HG03457 (cell line): ENCODE measurements at regions not wholly inside any gene's neighbourhood (a gene's known extent, or its start where the extent isn't known, plus 50 kb on each side); places are given as distances from the start of the nearest gene placed in this dataset.
"Not testable (repeated sequence)": the region's sequence is repeated elsewhere in the genome, so short reads cannot be mapped to it uniquely, and the experiment has no call there.

Experiments
- ATAC-seq: cut with Tn5 transposase; IDR thresholded peaks from one replicate; pipeline ENCODE4 v1.9.1; 2021; ENCODE audit warnings: moderate number of reproducible peaks; ENCODE audit not compliant: unreplicated experiment

DNA sequence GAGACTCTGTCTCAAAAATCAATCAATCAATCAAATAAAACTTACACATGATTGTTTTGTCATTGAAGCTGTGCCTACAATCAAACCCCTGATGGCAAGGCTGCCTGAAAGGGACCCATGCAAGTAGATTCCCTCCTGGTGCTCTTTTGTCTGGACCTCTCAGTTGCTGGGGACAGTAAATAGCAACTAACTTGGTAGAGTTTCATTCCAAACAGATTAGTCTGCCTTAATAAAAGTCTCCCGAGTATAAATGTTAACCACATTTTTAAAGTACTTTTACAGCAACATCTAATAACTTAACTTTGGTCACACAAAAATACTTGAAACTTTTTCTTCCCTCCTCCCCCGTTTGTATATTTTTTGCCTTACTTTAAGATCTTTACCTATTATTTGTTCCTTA, 105.5 kb downstream of the FEM1C start:
- no peak for ATAC-seq

DNA sequence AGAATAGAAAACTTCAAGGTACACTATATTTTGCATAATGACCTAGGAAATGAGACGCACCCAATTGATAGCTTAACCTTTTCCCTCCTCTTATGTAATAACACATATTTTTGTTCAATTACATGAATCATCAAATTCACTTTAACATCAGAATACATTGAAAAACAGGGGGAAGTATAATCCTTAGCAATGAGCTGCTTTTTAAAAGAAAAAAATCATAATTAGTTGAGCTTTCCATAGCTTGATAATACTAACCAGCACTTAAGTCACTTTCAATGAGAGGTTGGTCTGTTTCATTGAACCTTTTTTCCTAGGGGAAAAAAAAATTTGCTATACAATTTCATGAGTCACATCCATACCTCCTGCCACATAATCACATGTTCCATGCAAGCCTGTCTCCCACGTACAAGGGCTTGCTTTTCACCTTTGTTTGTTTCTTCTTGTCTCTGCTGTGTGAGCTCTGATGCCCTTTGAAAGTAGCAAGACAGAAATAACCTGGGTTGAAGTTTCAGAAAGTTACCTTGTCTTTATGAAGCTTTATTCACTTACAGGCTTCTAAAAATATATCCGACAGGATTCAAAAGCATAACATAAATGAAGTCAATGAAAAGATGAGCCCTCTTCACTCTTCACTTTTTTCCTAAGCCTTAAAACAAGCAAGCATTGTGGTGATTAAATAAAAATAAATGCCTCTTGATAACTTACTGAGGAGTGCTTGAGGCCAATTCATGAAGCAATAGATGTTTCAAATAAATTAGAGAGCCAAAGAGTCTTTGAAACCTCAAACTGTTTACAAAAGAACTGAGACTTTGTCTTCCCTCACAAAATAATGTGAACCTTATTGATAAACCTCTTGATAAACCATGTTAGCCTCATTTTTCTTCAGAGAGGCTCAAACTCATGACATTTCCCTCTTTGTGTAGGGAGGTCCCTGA, 108.5 kb downstream of the FEM1C start:
- ATAC-seq, result no peak

DNA sequence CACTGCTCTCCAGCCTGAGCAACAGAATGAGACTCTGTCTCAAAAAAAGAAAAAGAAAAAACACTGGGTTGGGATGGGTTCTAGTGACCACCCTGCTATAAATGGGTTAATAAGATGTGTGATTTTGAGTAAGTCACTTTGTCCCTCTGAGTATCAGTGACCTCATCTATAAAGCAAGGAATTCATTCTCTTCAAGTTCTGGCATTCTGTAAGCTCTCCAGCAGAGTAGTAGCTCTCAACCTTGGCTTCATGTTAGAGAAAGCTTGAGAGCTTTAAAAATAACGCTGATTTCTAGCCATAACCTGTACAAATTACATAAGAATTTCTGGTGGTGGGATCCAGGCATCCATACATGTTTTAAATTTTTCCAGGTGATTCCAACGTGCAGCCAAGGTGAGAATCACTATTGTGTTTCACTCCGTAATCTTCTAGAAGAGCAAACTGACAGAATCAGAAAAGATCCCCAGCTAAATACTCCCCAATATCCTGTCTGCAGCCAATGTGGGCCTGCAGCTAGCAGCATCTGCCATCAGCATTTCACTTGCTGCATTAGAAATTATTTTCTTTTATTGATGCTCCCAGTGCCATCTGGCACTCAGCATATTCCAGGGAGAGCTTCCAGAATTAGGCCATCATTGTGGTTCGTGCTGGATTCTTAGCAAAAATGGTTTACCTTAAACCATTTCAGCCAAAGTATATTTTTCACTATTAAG, 109.4 kb downstream of the FEM1C start:
- ATAC-seq, result no peak

DNA sequence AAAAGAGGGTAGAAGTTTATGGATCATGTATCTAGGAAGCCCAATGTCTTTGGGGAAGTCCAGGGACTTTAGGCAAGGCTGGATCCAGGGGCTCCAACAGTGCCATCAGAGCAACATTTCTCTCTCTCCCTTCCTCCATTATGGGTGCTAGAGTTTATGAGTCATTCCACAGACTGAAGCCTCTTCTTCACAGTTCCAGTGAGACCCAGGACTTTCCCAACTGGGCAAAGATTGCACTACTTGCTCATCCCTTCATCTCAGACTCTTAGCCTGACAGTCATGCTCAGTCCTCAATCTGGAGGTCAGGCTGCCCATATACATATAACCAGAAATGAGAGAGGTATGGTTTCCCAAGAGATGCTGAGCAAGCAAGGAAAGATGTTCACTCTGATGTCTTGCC, 110.7 kb downstream of the FEM1C start:
- ATAC-seq, result no peak

DNA sequence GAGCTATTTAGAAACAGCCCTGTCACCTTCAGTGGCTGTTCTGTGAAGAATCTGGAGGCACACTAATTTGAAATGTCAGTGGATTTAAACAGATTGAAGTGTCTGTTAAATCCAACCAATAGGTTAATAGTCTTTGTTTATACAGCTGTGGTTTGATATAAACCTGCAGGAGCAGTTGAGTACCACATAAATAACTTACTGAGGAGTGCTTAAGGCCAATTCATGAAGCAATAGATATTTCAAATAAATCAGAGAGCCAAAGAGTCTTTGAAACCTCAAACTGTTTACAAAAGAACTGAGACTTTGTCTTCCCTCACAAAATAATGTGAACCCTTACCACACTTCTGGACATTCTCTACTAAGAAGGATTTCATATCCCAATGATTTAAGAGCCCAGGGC, 111.9 kb downstream of the FEM1C start:
- ATAC-seq, result no peak

DNA sequence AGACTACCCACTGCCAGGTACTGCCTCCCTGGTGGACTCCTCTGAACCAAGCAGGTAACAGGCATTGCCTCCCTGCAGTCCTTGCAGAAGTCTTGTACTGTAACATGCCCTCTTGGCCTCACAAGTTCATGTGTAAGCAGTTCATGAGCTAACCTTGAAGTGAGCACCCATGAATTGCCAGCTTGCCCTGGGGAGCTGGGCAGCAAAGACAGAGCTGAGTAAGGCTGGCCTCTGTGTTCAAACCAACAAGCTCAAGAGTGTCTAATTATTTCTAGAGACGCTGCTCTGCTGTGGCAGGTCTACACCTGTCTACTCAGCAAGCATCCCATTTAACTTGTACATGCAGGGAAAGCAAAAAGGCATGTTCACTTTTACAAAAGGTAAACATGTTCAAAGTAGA, 113.5 kb downstream of the FEM1C start:
- no peak for ATAC-seq

DNA sequence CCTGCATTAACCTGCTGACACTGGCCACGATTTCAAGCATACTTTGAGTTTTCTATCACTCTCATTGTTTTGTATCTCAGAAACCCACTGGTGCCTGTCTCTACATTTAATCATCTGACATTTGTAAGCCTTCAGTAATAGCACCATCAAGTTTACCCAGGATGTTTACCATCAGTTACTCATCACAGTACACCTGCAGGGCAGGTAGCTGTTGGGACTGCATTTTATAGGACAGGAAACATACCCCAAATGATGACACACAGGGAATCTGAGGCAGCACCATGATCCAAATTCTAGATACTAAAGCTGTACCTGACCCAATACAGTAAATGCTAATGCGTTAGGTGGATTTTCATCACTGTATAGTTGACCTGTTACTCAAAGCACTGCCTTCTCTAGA, 114.2 kb downstream of the FEM1C start:
- ATAC-seq, result no peak

DNA sequence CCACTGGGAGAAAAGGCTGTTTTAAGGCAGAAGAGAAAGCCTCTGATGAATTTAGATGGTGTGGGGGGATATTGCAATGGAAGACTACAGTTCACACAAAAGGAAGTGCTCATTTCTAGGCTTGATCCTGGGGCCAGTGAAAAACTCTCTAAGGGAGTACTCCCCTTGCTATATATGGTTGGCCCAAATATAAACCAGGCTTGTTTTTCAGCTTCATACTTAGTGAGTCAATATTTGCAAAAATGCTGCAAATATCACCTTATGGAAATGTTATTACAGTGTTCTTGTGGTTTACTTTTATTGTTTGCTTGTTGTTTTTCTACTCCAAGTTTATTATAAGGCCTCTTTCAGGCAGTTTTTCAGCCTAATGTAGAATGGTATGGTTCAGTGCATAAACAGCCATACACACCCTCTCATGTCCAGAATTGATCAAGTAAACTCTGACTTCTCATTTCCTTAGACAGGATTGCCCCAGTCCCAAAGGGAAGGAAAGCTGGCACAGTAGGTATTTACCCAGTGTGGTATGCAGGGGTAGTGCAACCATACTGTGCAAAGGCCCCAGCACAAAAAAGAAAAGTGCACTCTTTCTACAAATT, 115.1 kb downstream of the FEM1C start:
- no peak for ATAC-seq

DNA sequence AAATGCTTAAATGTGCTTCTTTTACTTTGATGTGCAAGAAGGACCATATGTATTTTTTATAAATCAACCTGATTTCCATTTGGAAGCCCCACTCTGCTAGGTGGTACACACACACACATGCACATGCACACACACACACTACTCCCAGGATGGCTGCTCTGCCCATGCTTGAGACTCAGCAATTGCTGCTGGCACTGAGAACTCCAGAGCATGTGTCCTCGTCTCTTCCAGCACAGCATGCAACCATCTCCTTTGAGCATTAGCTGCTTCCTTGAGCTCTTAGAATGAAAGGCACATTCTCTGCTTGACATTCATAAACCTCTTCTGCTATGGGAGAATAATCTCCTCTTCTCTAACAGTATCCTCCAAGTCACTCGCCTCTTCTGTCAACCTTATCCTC, 115.9 kb downstream of the FEM1C start:
- no peak for ATAC-seq

DNA sequence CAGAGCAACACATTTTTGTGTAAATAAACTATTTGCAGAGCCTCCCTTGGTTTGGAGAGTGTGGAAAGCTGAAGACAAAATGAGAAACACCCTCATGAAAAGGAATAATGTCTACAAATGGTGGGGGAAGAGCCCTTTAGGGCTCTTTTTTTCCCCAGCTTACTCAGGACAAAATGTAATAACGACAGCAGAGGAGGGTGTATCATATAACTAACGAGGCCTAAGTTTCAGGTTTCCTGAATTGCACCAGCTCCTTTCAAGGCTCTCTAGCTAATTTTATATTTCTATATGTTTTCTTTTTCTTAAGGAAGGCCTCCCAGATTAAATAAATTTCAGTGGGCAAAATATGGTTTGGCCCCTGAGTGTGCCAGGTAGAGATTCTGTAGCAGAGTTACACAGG, 116.3 kb downstream of the FEM1C start:
- ATAC-seq, result no peak

DNA sequence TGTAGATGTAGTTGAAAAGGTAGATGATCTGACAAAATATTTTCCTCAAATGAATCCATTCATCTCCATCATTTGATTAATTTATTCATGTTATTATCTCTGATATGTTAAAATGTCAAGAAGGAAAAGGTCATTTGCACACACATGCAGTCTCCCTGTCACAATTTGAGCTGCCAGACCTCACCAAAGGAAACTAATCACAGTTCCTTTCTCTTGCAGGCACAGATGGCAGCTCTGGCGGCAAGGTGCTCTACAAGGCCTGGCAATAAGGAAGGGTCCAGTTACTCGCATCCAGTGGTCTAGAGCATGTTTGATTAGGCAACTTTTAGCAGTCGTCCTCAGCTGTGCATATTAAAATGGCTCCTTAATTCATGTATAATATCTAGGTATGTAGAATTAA, 120.1 kb downstream of the FEM1C start:
- no peak for ATAC-seq

DNA sequence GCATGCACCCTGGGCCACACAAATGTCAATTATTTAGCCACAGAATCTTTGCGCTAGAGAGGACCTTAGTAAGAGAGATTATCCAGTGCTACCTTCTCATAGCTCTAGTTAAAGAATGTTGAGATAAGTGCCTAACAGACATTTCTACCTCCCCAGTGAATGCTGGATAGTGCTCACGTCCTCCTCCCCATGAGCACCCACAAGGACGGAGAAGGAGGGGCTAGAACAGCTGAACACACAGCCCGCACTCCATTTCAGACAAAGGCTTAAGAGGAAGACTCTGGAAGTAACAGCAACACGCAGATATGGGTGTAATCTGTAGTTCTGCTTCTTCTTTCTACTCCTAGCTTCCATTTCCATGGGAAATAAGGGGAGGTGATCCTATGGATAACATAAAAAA, 120.5 kb downstream of the FEM1C start:
- ATAC-seq, result no peak

DNA sequence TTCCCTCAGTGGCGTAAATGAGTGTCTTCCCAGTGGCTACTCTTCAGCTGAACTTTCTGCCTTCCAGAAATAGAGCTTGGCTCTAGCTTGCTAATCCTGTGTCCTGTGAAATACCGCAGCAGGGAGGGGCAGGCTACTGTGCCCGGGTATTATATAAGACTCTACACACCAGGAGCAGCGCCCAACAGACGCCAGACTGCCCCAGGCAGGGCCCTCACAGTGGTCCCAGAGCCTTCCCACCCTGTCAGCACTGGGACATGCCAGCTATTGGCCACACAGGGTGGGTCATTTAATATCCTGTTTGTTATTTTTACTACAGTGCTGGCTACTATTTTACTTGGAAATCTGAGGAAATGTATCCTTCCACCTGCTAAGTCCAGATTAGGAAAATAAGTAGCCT, 121.0 kb downstream of the FEM1C start:
- no peak for ATAC-seq

DNA sequence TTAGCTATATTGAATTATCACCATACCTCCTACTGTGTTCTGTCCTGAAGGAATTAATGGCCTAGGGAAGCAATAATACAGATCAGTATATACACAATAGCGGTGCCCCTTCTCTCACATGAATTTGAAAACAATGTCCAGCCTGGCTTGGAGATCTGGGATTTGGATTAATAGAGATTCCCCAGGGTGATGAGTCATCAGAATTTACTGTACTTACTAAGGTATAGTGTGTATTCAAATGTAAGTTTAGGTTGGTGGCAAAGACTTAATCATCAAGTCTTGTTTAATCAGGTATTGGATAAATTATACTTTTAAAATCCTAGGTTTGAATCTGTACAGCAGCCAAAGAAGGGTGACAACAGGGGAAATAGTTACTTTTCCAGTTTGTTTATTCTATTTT, 121.5 kb downstream of the FEM1C start:
- no peak for ATAC-seq

DNA sequence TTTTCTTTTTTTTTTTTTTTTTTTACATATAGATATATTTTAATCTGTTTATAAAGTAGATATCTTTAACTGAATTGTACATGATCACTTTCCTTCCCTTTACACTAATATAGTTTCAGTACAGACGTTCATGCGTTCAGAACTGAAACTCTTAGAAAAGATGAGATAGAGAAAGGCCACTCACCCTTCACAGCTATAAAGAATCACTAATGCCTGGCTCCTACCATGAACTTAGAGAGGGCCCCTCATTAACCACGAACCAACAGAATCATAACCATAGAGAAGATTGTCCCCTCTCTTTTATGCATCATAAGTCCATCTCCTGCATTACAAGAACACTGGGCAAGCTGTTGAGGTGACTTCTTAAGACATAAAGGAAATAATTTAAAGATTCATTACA, 123.8 kb downstream of the FEM1C start:
- not testable (repeated sequence) for ATAC-seq

DNA sequence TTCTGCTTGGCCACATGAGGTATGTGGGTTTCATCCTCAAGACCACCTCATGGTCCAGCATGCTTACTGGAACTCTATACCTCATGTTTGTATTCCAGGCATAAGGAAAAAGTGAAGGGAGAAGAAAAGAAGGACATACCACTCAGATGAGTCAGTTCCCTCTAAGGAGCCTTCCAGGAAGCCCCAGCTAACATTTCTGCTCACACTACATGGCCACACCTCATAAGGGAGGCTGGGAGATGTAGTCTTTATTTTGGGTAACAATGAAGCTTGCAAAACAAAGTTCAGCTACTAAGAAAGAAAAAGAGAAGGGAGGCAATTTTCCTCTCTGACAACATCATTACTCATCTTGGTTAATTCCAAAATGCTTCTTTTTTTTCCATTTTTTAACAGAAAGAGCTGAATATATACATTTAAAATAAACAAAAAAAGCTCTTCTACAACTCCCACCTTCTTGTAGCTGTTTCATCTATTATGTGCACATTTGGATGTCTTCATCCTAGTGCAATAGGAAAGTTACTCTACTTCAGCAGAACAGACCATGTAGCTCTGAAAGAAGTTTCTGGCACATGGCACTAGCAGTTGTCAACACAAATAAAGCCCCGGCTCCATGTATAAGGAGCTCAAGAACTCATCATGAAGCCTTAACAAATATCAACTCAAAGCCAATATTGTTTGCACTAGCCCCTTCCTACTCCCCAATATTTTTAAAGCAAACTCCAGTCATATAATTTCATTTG, 123.6 kb upstream of the CCDC112 start:
- ATAC-seq, result no peak

DNA sequence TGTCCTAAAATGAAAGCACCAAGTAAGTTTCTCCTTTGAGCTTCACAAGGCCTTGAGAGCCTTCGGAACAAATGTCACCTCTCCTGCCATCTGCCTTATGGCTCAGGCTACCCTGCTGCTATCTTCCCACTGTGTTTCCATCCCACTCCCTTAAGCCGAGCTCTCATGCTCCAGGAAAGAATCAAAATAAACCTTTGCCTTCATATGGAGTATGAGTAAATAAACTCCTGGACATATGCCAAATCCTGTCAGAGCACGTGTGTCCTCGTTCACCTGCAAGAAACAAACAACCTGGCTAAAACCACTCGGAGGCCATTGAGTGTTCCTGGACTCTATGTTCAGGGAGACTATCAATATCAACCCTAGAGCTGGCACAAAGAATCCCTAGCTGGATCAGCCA, 122.3 kb upstream of the CCDC112 start:
- no peak for ATAC-seq

DNA sequence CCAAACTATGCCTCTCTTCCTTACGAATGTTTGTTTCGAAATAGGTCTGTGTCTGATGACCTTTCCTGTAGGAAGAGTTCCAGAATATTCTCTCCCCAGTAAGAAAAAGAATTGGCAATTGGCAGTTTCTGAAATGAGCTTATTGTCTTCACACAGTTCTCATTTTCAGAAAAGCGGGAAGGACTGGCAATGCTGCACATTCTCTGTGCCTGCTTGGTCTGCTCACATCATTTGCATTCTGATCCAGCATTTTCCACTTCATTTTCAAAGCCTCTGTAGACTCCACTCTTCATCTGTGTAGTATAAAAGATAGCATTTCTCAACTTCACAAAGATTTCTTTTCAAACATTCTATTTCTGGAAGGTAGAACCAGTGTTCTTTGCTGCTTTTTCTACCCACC, 120.6 kb upstream of the CCDC112 start:
- ATAC-seq, result no peak

DNA sequence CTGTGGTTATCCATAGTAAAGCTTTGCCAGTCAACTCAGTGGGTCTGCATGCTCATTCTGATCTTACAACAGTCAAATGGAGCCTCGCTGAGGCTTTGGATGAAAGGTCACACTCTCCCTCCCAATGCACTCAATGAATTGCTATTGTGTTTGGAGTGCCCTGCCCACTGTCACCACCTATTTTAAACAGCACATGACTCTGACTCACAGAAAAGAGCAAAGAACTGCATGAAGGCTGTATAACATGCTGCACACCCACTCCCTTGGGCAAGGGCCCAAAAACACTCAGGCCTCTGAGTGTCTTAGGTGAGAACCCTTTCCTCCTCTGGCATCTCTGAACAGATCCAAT, 118.7 kb upstream of the CCDC112 start:
- no peak for ATAC-seq

DNA sequence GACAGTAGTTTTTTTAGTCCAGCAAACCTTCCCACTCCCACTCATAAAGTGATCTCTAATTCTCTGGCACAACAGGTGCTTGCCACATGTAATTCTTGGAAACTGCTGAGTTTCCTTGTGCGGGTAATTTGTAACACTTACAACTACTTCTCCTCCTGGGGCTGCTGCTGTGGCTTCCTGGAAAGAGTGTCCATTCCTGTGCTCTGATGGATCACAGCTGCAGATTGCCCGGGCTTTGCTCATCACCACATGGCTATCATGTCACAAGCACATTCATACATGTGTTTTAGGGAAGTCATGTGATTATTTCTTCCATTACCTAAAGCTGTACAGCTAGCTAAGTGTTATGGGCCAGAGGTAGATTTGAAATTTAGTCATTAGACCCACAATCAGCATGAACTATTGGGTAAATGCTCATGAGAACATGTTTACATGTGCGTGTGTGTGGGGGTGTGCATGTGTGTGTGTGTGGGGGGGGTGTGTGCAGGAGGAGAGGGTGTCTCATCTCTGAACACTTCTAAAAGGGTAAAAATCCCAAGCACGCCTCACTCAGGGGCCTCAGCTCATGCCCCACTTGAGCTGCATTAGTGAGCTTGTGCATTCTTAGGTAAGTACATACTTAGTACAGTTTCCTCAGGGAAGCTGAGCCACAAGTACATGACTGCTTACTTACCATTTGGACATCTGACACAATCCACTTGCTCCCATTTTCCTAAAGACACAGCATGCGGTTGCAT, 118.1 kb upstream of the CCDC112 start:
- ATAC-seq, result no peak

DNA sequence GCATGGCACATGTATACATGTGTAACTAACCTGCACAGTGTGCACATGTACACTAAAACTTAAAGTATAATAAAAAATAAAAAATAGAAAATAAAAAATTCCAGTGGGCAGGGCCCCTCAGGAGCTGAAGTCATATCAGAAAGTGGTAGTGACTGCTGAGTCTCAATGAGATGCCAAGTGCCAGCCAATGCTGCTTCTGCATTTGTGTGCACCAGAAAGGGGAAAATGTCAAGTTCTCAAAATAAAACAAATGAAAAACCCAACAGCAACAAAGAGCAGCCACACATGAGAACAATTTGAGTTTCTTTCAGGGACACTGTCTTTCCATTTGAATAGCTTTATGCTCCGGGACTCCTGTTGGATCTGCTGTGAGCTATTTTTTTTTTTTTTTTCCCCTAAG, 117.2 kb upstream of the CCDC112 start:
- no peak for ATAC-seq
